Heart left ventricle (tissue), 16 donors: ENCODE measurements at regions not wholly inside any gene's neighbourhood (a gene's known extent, or its start where the extent isn't known, plus 50 kb on each side); places are given as distances from the start of the nearest gene placed in this dataset.

Source experiments
- ATAC-seq, 4 donors: fragments of 200-7000 bp; cut with Tn5 transposase; one replicate each; pipeline ENCODE4 v1.9.1; 2020 to 2022; ENCODE audit warnings: moderate library complexity in 4 of 4, mild to moderate bottlenecking in 3 of 4, moderate number of reproducible peaks in 1 of 4
- DNase-seq, 5 donors: peaks; one replicate each; pipeline ENCODE4 v3.0.0-alpha.2; 2020
- H3K27ac ChIP-seq, 12 donors: fragments of 200-600 bp; sonication (generic) in 4 of 12; one replicate each; pipeline versions ENCODE4 v1.5.0 to v1.8.0; 2016 to 2022; ENCODE audit warnings: mild to moderate bottlenecking in 2 of 12
- H3K27me3 ChIP-seq, 9 donors: fragments of 200-600 bp; sonication (generic) in 2 of 9; one replicate each; pipeline versions ENCODE4 v1.5.1 to v1.8.0; 2016 to 2022; ENCODE audit warnings: mild to moderate bottlenecking in 3 of 9
- H3K36me3 ChIP-seq, 9 donors: fragments of 200-600 bp; sonication (generic) in 2 of 9; one replicate each; pipeline versions ENCODE4 v1.5.0 to v1.8.0; 2018 to 2022; ENCODE audit warnings: mild to moderate bottlenecking in 2 of 9
- H3K4me1 ChIP-seq, 12 donors: fragments of 200-600 bp; sonication (generic) in 4 of 12; one replicate each; pipeline versions ENCODE4 v1.5.0 to v1.8.0; 2016 to 2022; ENCODE audit warnings: mild to moderate bottlenecking in 3 of 12
- H3K4me3 ChIP-seq, 12 donors: fragments of 200-600 bp; sonication (generic) in 4 of 12; one replicate each; pipeline versions ENCODE4 v1.5.0 to v1.8.0; 2017 to 2022; ENCODE audit warnings: mild to moderate bottlenecking in 9 of 12, moderate library complexity in 4 of 12
- H3K9me3 ChIP-seq, 12 donors: fragments of 200-600 bp; sonication (generic) in 4 of 12; one replicate each; pipeline versions ENCODE4 v1.5.0 to v1.8.0; 2016 to 2022; ENCODE audit warnings: mild to moderate bottlenecking in 1 of 12
- CTCF ChIP-seq, 12 donors: fragments of 200-600 bp; sonication (generic) in 4 of 12; IDR thresholded peaks; one replicate each; pipeline versions ENCODE4 v1.5.0 to v1.8.0; 2018 to 2022; ENCODE audit warnings: antibody characterized with exemption in 12 of 12, mild to moderate bottlenecking in 5 of 12
- POLR2A ChIP-seq, 2 donors: fragments of 450-650 bp; IDR thresholded peaks; one replicate each; pipeline ENCODE4 v1.6.1; 2017; ENCODE audit warnings: antibody characterized with exemption in 2 of 2, mild to moderate bottlenecking in 2 of 2, moderate library complexity in 2 of 2
- WGBS, 4 donors: extraction: QIAGEN DNeasy Blood & Tissue Kit in 2 of 4; methylation state at CpG; one replicate each; pipeline versions ENCODE4 v1.1.5 to v1.1.7; 2013 to 2018; 5-methylcytosine and 5-hydroxymethylcytosine counted together
- intact Hi-C, 10 donors: fragments of 100-400 bp; cut with DNase I; formaldehyde crosslinking; loops; one replicate each; pipeline versions ENCODE4 v1.11.1 to v1.14.2; 2022
- donor health status: ischemic (EF 13 %, LVEDD 7.1; RV severe dilation, severe dysfunction).
- donor health status: healthy with polysubstance abuse.
- donor health status: DM: no; HTN: yes; CAD: no.
- donor health status: DM: no; HTN: no; CAD: no.
- donor health status: ischemic (EF 25% LVEDD 6.9; RV normal size, moderate dysfunction).
- donor health status: ischemic (EF 25% LVEDD 5.7; RV mildly dilated, moderate dysfunction).
- donor health status: healthy.
- donor health status: DM: yes; HTN: yes; CAD: no.
- donor health status: ischemic (EF 35%, LVEDD 5.7; RV mildly dilated, moderate dysfunction).
- donor health status: nonischemic (EF 11% LVEDD 7.7; RV severe dilation, severe dysfunction).
- donor health status: DM: yes; HTN: yes; CAD: no.
- donor health status: PGD.
- donor health status: ischemic (EF 29% LVEDD 5.4; RV normal size, mild dysfunction).
- donor health status: nonischemic (EF 23%, LVEDD 6.1; RV moderate dilation, normal function).

GRCh38 chr7:56181010-56181409, 64.8 kb upstream of the NUPR2 start:
- no peak for TF ChIP-seq CTCF (IDR thresholded peaks at IDR 0.05)
- no peak for TF ChIP-seq POLR2A (IDR thresholded peaks at IDR 0.05)
- Histone ChIP-seq H3K27me3 (peaks cover 0 to 29% (median 3%) of the 10 kb centered on the region in 9 donors), H3K27ac (no peak overlapping the region), H3K4me1 (peaks cover 0 to 2% (median 0%) of the 10 kb centered on the region in 12 donors), H3K9me3 (no peaks in the 10 kb centered on the region), H3K36me3 (no peaks in the 10 kb centered on the region), H3K4me3 (no peak overlapping the region)
- DNase-seq (no peak), ATAC-seq (no peak)
- intact Hi-C loops, result no loop called here
- 72 to 79% (median 75%) methylated on average over 2 of the region's 2 CpGs for whole genome bisulfite sequencing, 4 donors

DNA sequence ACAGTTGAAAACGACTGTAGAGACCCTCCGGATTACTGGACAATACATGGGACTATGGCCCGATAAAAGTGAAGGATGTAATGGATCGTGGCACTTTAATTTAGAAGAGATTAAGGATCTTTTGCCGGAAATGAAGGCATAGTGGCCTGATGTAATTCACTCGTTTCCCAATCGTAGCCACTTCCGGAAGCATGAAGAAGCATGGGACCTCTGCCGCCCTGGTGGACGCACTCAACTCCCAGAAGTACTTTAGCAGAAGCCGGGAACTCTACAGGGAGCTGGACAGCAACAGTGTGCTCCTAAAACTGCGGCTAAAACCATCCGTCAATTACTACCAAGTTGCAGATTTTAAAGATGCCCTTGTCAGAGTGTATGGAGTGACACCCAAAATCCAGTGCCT, 59.6 kb upstream of the NUPR2 start:
- TF ChIP-seq CTCF (IDR thresholded peaks at IDR 0.05) (no peak), POLR2A (IDR thresholded peaks at IDR 0.05) (no peak)
- ATAC-seq (peak in 1 of 4 donors; percentile 43), DNase-seq (peak in 1 of 5 donors; percentile 31)
- H3K36me3 ChIP-seq, result no peaks in the 10 kb centered on the region
- H3K4me1 ChIP-seq, result peaks cover 0 to 17% (median 0%) of the 10 kb centered on the region in 12 donors
- H3K27ac ChIP-seq, result no peak overlapping the region
- 9 to 37% (median 29%) methylated on average over 12 to 13 of the region's 13 CpGs for WGBS, 4 donors
- intact Hi-C loops, result no loop called here
- H3K4me3 ChIP-seq, result peak overlapping the region in 11 of 12 donors; percentile 12 to 61 (median 47)
- no peaks in the 10 kb centered on the region for H3K9me3 ChIP-seq
- H3K27me3 ChIP-seq, result peaks cover 0 to 41% (median 19%) of the 10 kb centered on the region in 9 donors

GRCh38 chr7:56174875-56175760, 58.9 kb upstream of the NUPR2 start:
- H3K27ac ChIP-seq, result no peak overlapping the region
- peak overlapping the region; percentile 12 to 61 (median 47) for H3K4me3 ChIP-seq
- H3K36me3 ChIP-seq, result no peaks in the 10 kb centered on the region
- ATAC-seq, result peak in 3 of 4 donors; percentile 26 to 66 (median 48)
- H3K27me3 ChIP-seq, result peaks cover 0 to 41% (median 19%) of the 10 kb centered on the region in 9 donors
- 3 to 10% (median 5%) methylated on average over 40 to 81 of the region's 81 CpGs for WGBS, 4 donors
- H3K9me3 ChIP-seq, result no peaks in the 10 kb centered on the region
- peaks cover 0 to 17% (median 0%) of the 10 kb centered on the region in 12 donors for H3K4me1 ChIP-seq
- intact Hi-C loops, result no loop called here
- DNase-seq, result peak; percentile 27 to 72 (median 43)
- TF ChIP-seq CTCF (IDR thresholded peaks at IDR 0.05) (no peak), POLR2A (IDR thresholded peaks at IDR 0.05) (no peak)

GRCh38 chr7:56174346-56174874, 58.2 kb upstream of the NUPR2 start:
- ATAC-seq (peak in 1 of 4 donors; percentile 15), DNase-seq (peak in 1 of 5 donors; percentile 59)
- Histone ChIP-seq H3K27ac (no peak overlapping the region), H3K4me1 (peaks cover 0 to 17% (median 0%) of the 10 kb centered on the region in 12 donors), H3K9me3 (no peaks in the 10 kb centered on the region), H3K4me3 (peak overlapping the region in 8 of 12 donors; percentile 12 to 61 (median 50)), H3K36me3 (no peaks in the 10 kb centered on the region), H3K27me3 (peaks cover 0 to 41% (median 19%) of the 10 kb centered on the region in 9 donors)
- no peak for TF ChIP-seq CTCF (IDR thresholded peaks at IDR 0.05)
- TF ChIP-seq POLR2A (IDR thresholded peaks at IDR 0.05), result no peak
- intact Hi-C loops, result no loop called here
- 22 to 31% (median 28%) methylated on average over 13 to 36 of the region's 36 CpGs for WGBS, 4 donors
